Medulla oblongata (tissue), 1 donor: ENCODE measurements at regions not wholly inside any gene's neighbourhood (a gene's known extent, or its start where the extent isn't known, plus 50 kb on each side); places are given as distances from the start of the nearest gene placed in this dataset.

ENCODE experiments used
- DNase-seq: peaks from one replicate; pipeline ENCODE4 v3.0.0-alpha.2; 2015; ENCODE audit errors: extremely low spot score

DNA sequence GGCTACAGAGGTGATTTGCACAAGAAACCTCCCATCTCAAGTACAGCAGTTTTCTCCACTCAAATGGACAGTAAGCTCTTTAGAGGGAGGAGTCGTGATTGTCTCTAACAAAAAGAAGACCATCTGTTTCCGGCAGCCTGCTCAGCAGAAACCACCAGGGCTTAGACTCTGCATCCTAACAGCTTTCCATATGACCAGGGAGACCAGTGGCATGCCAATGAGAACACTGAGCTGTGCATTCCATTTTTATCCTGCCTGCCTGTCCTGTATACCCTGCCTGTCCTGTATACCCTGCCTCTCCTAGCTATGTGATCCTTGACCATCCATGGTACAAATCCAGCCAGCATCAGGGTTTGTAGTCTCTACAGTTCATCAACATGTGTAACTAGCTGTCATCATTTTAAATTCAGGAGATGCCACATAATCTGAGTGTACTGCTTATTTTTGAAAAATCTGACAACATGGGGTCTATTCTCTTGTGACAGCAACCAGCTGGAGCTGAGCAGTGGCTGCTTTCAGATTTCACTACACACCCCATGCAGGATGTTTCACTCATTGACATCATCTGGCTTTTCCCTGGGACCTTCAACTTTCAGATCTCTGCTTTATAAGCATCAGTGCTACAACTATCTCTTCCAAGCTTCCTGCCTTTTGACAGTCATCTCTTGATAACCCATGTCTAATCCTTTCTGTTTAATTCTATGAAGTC, 50.5 kb upstream of the POU2AF2 start:
- no peak for DNase-seq

GRCh38 chr11:111193924-111194490, 51.5 kb upstream of the POU2AF2 start:
- DNase-seq, result no peak

DNA sequence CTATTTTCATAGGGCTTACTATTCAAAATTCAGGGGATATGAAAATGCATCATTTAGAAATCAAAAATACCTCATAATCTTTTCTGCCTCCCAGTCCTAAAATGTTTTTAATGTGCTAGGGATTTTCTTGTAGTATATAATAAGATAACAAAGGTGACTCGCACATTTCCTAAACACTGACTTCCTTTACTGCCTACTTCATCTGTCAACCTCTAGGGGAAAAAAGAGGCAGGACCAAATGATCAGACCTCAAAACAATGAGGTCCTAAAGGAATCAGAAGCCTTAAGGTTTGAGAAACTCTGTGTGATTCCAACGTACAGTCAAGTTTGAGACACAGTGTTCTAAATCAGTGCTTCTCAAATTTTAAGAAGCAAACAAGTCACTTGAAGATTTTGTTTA, 56.1 kb upstream of the POU2AF2 start:
- no peak for DNase-seq

DNA sequence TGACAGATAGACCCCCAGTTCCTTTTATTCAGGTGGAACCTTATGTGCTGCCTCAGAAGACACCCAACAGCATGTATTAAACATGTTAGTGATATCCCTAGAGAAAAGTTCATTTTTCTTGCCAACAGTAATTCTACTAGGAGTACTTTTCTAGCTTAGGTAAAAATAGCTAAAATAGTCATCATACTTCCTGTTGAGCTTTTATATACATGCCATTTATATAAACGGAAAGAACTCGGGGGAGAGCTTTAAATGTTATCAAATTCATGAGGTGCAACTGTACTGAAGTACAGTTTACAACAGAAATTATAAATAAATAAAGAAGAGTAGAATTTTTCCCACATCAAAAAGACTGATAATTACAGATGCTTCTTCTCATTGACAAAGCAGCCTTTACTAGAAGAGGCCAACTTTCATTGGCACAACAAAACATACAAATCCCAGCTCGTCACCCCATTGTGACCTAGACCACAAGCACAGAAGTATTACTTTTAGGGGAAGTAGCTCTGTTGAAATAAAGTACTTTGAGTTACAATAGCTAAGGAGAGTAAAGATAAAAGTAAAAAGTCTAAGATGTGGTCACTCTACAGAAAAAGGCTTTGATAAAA, 59.1 kb upstream of the POU2AF2 start:
- DNase-seq, result no peak

GRCh38 chr11:111185266-111185665, 60.3 kb upstream of the POU2AF2 start:
- no peak for DNase-seq

GRCh38 chr11:111183706-111184105, 61.8 kb upstream of the POU2AF2 start:
- DNase-seq, result no peak

GRCh38 chr11:111179184-111179910, 66.2 kb upstream of the POU2AF2 start:
- DNase-seq, result no peak

DNA sequence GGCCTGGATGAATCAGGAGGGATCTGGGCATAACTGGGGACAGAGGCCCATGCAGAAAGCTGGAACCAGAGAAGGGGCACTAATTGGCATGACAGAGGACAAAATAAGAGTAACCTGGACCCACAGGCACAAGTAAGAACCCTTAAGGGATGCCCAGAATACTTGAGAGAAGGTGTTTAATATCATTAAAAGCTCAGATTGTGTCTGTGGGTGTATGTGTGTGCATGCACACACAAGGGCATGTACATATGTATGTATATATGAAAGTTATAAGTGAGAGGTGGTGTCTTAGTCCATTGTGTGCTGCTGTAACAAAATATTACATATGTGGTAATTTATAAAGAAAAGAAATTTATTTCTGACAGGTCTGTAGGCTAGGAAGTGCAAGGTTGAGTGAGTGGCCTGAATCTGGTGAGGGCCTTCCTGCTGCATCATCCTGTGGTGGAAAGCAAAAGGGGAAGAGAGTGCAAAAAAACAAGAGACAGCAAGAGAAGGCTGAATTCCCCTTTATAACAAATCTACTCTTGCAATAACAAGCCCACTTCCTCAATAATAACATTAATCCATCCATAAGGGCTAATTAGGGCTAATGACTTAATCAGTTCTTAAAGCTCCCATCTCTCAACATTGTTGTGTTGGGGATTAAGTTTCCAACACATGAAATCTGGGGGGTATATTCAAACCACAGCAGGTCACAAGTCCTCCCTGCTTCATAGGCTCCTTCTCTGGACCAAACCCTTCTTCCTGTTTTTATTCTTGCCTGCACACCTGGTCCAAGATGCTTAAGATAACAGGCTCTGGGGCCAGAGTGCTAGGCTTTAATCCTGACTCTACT, 68.3 kb upstream of the POU2AF2 start:
- DNase-seq, result peak; percentile 34

DNA sequence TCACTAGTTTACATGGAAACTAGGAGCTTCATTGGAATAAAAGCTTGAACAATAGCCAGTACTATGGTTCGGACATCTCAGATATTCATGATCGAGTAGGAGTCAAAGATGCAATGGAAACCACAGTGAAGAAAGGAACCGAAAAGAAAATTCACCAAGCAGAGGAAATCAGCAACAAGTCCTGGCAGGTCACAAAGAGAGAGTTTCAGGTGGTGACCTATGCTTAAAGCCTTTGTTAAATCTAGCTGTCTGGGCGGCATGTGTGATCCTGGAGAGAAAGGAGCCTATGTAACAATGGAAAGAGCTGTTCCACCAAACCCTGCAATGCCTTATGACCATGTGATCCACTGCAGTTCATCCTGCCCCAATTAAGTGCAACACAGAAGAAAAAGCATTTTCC, 68.9 kb upstream of the POU2AF2 start:
- DNase-seq, result no peak

DNA sequence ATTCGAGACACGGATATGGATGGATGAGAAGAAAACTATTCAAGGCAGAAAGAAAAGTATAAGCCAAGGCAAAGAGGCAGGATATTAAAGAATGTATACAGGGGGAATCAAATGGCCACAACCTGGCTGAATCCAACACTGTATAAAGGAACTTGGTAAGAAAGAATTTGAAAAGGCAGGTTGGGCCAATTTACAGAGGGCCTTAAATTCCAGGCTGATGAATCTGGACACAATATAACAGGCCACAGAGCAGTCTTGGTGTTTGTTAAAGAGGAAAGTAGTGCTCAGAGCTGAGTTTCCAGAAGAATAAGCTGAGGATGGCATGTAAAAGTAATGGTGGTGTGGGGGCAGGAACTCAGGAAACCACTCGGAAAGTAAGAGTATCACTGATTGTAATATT, 72.3 kb upstream of the POU2AF2 start:
- DNase-seq, result no peak

- no peak for DNase-seq
Measured at GRCh38 chr11:111172321-111172862, 73.1 kb upstream of the POU2AF2 start.

- DNase-seq, result no peak
Measured at GRCh38 chr11:111170761-111171379, 74.7 kb upstream of the POU2AF2 start.

DNA sequence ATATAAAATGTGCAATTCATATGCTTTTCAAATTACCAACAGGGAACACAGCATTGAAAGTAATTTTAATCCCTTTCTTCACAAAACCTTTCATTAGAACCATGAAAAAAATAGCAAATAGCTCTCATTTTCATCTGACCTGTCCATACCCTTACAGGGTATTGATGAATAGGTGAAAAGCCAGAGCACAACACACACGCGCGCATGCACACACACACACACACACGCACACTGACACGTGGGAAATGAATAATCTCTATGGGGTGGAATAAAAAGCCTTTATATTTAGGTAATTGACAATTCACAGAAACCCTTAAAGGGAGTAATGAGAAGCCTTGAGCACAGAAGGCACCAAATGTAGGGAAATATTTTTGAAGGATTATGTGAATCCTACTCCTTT, 76.2 kb upstream of the POU2AF2 start:
- DNase-seq, result no peak

GRCh38 chr11:111168871-111169270, 76.7 kb upstream of the POU2AF2 start:
- DNase-seq, result no peak

DNA sequence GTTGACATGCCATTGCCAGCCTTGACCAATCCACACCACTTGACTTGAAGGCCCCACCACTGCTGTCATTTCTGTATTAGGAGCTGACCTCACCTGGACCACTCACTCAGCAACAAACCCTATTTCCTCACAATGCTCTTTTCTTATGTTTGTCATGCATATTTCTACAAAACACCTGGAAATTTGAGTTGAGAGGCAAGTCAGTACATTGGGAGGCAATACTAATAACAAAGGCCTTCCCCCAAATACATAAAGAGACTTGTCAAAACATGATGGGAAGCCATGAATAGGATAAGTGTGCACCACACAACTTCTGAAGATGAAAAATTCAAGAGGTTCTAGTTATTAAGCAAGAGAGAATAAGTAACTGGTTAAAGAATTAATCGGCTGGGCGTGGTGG, 77.9 kb upstream of the POU2AF2 start:
- no peak for DNase-seq

GRCh38 chr11:111166598-111166997, 78.9 kb upstream of the POU2AF2 start:
- DNase-seq, result no peak

- DNase-seq, result no peak
Measured at GRCh38 chr11:111162305-111162704, 83.2 kb upstream of the POU2AF2 start.

GRCh38 chr11:111157571-111157970, 88.0 kb upstream of the POU2AF2 start:
- no peak for DNase-seq

DNA sequence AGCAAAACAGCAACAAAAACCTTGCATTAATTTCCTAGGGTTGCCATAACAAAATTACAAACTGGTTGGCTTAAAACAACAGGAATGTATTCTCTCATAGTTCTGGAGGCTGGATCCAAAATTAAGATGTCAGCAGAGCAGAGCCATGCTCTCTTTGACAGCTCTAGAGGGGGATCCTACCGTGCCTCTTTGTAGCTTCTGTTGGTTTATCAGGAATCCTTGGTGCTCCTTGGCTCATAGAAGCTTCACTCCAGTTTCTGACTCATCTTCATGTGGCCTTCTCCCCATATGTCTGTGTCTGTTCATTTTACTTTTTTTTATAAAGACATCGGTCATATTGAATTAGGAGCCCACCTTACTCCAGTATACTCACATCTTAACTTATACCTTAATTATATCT, 90.5 kb upstream of the POU2AF2 start:
- no peak for DNase-seq

- no peak for DNase-seq
Measured at GRCh38 chr11:111153194-111153593, 92.3 kb upstream of the POU2AF2 start.

DNA sequence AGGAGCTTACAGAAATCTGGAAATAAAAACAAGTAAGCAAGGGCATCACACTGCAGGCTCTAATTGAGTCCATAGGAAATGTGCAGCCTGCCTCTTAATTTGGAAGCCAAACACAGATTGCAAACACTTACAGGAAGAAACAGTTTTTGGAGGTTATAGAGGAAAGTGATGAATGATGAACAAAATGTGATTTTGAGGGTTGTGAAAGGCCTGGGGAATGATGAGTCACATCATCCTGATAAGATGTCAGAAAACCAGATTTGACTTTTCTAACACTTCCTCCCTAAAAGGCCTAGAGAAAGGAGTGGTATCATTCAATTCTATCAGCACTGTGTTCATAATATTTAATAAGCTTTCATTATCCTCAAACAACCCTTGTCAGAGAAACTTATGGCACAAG, 96.6 kb upstream of the POU2AF2 start:
- no peak for DNase-seq
